ENCODE measurements at regions not wholly inside any gene's neighbourhood (a gene's known extent, or its start where the extent isn't known, plus 50 kb on each side); places are given as distances from the start of the nearest gene placed in this dataset.

DNA sequence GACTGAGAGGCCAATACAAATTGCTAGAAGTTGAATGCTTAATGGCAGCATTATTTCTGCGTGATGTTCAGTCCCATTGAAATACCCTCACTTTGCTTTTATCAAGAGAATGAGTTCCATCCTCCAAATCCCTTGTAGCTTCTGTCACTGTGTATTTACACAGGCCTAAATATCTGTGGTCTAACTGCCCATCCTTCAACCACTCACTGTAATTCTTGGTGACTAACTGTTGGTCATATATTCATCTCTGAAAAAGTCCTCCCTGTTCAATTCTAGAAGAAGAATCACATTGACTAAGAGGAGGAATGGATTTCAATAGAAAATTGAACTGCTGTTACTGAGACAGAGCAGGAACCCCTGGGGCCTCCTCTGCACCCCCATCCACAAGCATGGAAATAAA, 74.2 kb upstream of the L3MBTL4 start:
- H3K4me3 ChIP-seq (ENCODE audit: insufficient read depth, low read depth, low read length): no peak overlapping the region
- no peaks in the 10 kb centered on the region for H3K27me3 ChIP-seq (ENCODE audit: control insufficient read depth, insufficient read depth, low read length, poor library complexity, severe bottlenecking)
- WGBS, 2 experiments: 97% methylated on average over 1 of the region's 1 CpG
- H3K9me3 ChIP-seq (ENCODE audit: control insufficient read depth, low read length): no peaks in the 10 kb centered on the region
- H3K36me3 ChIP-seq (ENCODE audit: control insufficient read depth, insufficient read depth, low read length): no peaks in the 10 kb centered on the region
- H3K4me1 ChIP-seq (ENCODE audit: control insufficient read depth, insufficient read depth, low read length): no peaks in the 10 kb centered on the region
- no peak overlapping the region for H3K27ac ChIP-seq (ENCODE audit: insufficient read depth, low read depth, low read length, poor library complexity, severe bottlenecking)

DNA sequence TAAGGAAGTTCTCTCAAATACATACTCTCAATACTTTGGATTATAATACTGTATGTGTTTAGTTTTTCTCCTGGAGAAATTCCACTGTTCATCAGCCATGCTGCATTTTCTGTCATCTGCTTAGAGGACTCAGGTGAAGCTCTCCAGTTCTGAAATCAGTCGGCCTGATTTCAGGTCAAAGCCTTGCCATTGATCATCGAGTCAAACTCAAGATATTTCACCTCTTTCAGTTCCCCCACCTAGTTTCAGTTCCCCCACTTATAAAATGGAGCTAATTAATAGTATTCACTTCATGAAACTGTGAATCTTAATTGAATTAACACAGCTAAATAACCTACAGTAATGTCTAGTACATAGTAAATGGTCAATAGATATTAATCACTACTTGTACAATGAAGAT, 75.3 kb upstream of the L3MBTL4 start:
- H3K27ac ChIP-seq (ENCODE audit: insufficient read depth, low read depth, low read length, poor library complexity, severe bottlenecking): no peak overlapping the region
- H3K36me3 ChIP-seq (ENCODE audit: control insufficient read depth, insufficient read depth, low read length): no peaks in the 10 kb centered on the region
- H3K9me3 ChIP-seq (ENCODE audit: control insufficient read depth, low read length): no peaks in the 10 kb centered on the region
- WGBS, 2 experiments: 92 to 96% methylated on average over 2 of the region's 2 CpGs
- no peak overlapping the region for H3K4me3 ChIP-seq (ENCODE audit: insufficient read depth, low read depth, low read length)
- H3K27me3 ChIP-seq (ENCODE audit: control insufficient read depth, insufficient read depth, low read length, poor library complexity, severe bottlenecking): no peaks in the 10 kb centered on the region
- H3K4me1 ChIP-seq (ENCODE audit: control insufficient read depth, insufficient read depth, low read length): no peaks in the 10 kb centered on the region

DNA sequence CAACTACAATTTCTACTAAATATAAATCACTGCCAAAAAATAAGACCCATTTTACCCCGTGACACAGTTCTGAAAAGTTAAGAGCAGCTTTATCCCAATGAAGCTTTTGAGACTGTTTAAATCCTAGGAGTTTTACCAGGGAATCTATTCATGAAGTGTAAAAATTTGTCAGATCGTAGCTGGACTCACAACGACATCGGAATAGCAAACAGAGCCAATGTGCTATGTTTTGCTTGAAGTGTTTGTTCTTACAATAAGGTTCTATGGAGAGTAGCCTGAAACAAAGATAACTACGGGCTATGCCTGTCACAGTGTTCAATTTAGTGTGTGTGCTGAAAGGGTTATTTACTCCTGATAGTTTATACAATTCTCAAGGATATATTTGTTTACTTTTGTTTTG, 78.5 kb upstream of the L3MBTL4 start:
- Histone ChIP-seq H3K4me3 (ENCODE audit: insufficient read depth, low read depth, low read length) (no peak overlapping the region), H3K9me3 (ENCODE audit: control insufficient read depth, low read length) (no peaks in the 10 kb centered on the region), H3K27ac (ENCODE audit: insufficient read depth, low read depth, low read length, poor library complexity, severe bottlenecking) (no peak overlapping the region), H3K4me1 (ENCODE audit: control insufficient read depth, insufficient read depth, low read length) (no peaks in the 10 kb centered on the region), H3K27me3 (ENCODE audit: control insufficient read depth, insufficient read depth, low read length, poor library complexity, severe bottlenecking) (no peaks in the 10 kb centered on the region), H3K36me3 (ENCODE audit: control insufficient read depth, insufficient read depth, low read length) (no peaks in the 10 kb centered on the region)
- 91 to 94% methylated on average over 5 of the region's 5 CpGs for WGBS, 2 experiments

DNA sequence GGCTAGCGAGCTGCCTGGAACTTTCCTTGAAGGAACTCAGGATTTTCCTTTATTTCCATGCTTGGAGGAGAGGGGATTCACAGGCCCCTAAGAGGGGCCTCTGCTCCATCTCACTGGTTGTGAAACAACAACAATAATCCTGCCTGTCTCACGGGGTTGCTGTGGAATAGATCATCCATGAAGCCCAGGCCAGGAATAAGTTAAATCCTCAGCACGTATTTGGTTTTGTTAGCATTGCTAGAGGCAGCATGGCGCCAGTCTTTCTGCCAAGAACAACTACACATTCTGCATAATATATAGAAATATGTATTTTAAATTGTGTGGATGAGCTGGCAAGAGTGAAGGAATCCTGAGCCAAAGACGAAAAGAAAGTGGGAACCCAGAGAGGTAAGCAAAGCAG, 80.8 kb upstream of the L3MBTL4 start:
- H3K4me1 ChIP-seq (ENCODE audit: control insufficient read depth, insufficient read depth, low read length): no peaks in the 10 kb centered on the region
- H3K36me3 ChIP-seq (ENCODE audit: control insufficient read depth, insufficient read depth, low read length): no peaks in the 10 kb centered on the region
- no peak overlapping the region for H3K27ac ChIP-seq (ENCODE audit: insufficient read depth, low read depth, low read length, poor library complexity, severe bottlenecking)
- H3K27me3 ChIP-seq (ENCODE audit: control insufficient read depth, insufficient read depth, low read length, poor library complexity, severe bottlenecking): no peaks in the 10 kb centered on the region
- no peak overlapping the region for H3K4me3 ChIP-seq (ENCODE audit: insufficient read depth, low read depth, low read length)
- 89 to 90% methylated on average over 4 to 5 of the region's 5 CpGs for WGBS, 2 experiments
- H3K9me3 ChIP-seq (ENCODE audit: control insufficient read depth, low read length): no peaks in the 10 kb centered on the region

GRCh38 chr18:6497543-6497942, 82.8 kb upstream of the L3MBTL4 start:
- no peaks in the 10 kb centered on the region for H3K36me3 ChIP-seq (ENCODE audit: control insufficient read depth, insufficient read depth, low read length)
- no peaks in the 10 kb centered on the region for H3K27me3 ChIP-seq (ENCODE audit: control insufficient read depth, insufficient read depth, low read length, poor library complexity, severe bottlenecking)
- H3K9me3 ChIP-seq (ENCODE audit: control insufficient read depth, low read length): no peaks in the 10 kb centered on the region
- no peaks in the 10 kb centered on the region for H3K4me1 ChIP-seq (ENCODE audit: control insufficient read depth, insufficient read depth, low read length)
- H3K4me3 ChIP-seq (ENCODE audit: insufficient read depth, low read depth, low read length): no peak overlapping the region
- WGBS, 2 experiments: 96% methylated on average over 2 to 4 of the region's 4 CpGs
- H3K27ac ChIP-seq (ENCODE audit: insufficient read depth, low read depth, low read length, poor library complexity, severe bottlenecking): no peak overlapping the region

DNA sequence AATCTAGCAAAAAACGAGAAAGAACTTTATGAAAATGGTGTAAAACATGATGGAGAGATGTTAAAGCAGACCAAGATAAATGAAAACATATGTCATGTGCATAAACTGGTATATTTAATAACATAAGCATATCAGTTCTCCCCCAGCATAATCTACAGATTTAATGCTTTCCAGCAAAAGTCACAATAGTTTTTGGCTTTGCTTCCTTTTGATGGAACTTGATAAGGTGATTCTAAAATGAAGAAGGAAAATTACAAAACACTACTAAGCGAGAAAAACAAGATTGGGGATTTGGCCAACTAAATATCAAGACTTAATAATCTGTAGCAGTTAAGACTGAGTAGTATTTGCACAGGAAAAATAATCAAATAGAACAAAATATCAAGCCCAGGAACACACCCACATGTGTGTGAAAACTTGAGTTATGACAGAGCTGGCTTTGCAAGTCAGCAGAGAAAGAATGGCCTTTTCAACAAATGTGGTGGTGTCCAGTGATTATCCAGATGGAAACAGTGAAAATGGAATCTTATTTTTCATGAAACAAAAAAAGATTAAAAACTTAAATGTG, 83.7 kb upstream of the L3MBTL4 start:
- Histone ChIP-seq H3K27ac (ENCODE audit: insufficient read depth, low read depth, low read length, poor library complexity, severe bottlenecking) (no peak overlapping the region), H3K4me3 (ENCODE audit: insufficient read depth, low read depth, low read length) (no peak overlapping the region), H3K27me3 (ENCODE audit: control insufficient read depth, insufficient read depth, low read length, poor library complexity, severe bottlenecking) (no peaks in the 10 kb centered on the region), H3K4me1 (ENCODE audit: control insufficient read depth, insufficient read depth, low read length) (no peaks in the 10 kb centered on the region), H3K9me3 (ENCODE audit: control insufficient read depth, low read length) (no peaks in the 10 kb centered on the region), H3K36me3 (ENCODE audit: control insufficient read depth, insufficient read depth, low read length) (no peaks in the 10 kb centered on the region)
- WGBS, 2 experiments: 100% methylated on average over 2 of the region's 2 CpGs; no CpG with 5 or more reads in 1 of the 2 experiments

GRCh38 chr18:6504605-6505497, 90.1 kb upstream of the L3MBTL4 start:
- Histone ChIP-seq H3K9me3 (ENCODE audit: control insufficient read depth, low read length) (no peaks in the 10 kb centered on the region), H3K4me3 (ENCODE audit: insufficient read depth, low read depth, low read length) (no peak overlapping the region), H3K36me3 (ENCODE audit: control insufficient read depth, insufficient read depth, low read length) (no peaks in the 10 kb centered on the region), H3K27ac (ENCODE audit: insufficient read depth, low read depth, low read length, poor library complexity, severe bottlenecking) (no peak overlapping the region), H3K27me3 (ENCODE audit: control insufficient read depth, insufficient read depth, low read length, poor library complexity, severe bottlenecking) (no peaks in the 10 kb centered on the region), H3K4me1 (ENCODE audit: control insufficient read depth, insufficient read depth, low read length) (no peaks in the 10 kb centered on the region)
- 91 to 97% methylated on average over 5 of the region's 5 CpGs for WGBS, 2 experiments

GRCh38 chr18:6505498-6505875, 90.8 kb upstream of the L3MBTL4 start:
- Histone ChIP-seq H3K27me3 (ENCODE audit: control insufficient read depth, insufficient read depth, low read length, poor library complexity, severe bottlenecking) (no peaks in the 10 kb centered on the region), H3K27ac (ENCODE audit: insufficient read depth, low read depth, low read length, poor library complexity, severe bottlenecking) (no peak overlapping the region), H3K4me3 (ENCODE audit: insufficient read depth, low read depth, low read length) (no peak overlapping the region), H3K4me1 (ENCODE audit: control insufficient read depth, insufficient read depth, low read length) (no peaks in the 10 kb centered on the region), H3K36me3 (ENCODE audit: control insufficient read depth, insufficient read depth, low read length) (no peaks in the 10 kb centered on the region), H3K9me3 (ENCODE audit: control insufficient read depth, low read length) (no peaks in the 10 kb centered on the region)
- 94 to 96% methylated on average over 2 of the region's 2 CpGs for WGBS, 2 experiments

DNA sequence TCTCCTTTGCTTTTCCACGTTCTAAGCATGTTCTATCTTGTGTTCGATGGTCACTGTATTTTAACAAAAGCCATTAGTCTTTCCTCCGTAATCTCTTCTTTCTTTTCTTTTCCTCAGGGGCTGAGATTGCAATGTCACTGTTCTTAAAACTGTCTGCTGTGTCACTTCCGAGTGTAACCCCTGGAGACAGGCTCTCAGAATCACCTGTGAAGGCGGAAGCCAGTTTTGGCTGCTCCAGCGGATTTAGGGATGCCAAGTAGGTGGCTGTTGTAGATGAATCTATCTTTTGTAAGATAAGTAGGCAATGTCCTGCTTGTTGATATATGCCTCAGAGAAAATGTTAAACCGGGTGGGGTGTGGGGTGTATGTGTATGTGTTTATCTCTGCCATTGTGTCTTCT, 94.7 kb upstream of the L3MBTL4 start:
- WGBS, 2 experiments: 91 to 96% methylated on average over 6 to 7 of the region's 7 CpGs
- no peaks in the 10 kb centered on the region for H3K4me1 ChIP-seq (ENCODE audit: control insufficient read depth, insufficient read depth, low read length)
- no peak overlapping the region for H3K27ac ChIP-seq (ENCODE audit: insufficient read depth, low read depth, low read length, poor library complexity, severe bottlenecking)
- H3K27me3 ChIP-seq (ENCODE audit: control insufficient read depth, insufficient read depth, low read length, poor library complexity, severe bottlenecking): no peaks in the 10 kb centered on the region
- H3K9me3 ChIP-seq (ENCODE audit: control insufficient read depth, low read length): no peaks in the 10 kb centered on the region
- H3K36me3 ChIP-seq (ENCODE audit: control insufficient read depth, insufficient read depth, low read length): no peaks in the 10 kb centered on the region
- no peak overlapping the region for H3K4me3 ChIP-seq (ENCODE audit: insufficient read depth, low read depth, low read length)

- Histone ChIP-seq H3K9me3 (ENCODE audit: control insufficient read depth, low read length) (no peaks in the 10 kb centered on the region), H3K4me3 (ENCODE audit: insufficient read depth, low read depth, low read length) (no peak overlapping the region), H3K27ac (ENCODE audit: insufficient read depth, low read depth, low read length, poor library complexity, severe bottlenecking) (no peak overlapping the region), H3K4me1 (ENCODE audit: control insufficient read depth, insufficient read depth, low read length) (no peaks in the 10 kb centered on the region), H3K27me3 (ENCODE audit: control insufficient read depth, insufficient read depth, low read length, poor library complexity, severe bottlenecking) (no peaks in the 10 kb centered on the region), H3K36me3 (ENCODE audit: control insufficient read depth, insufficient read depth, low read length) (no peaks in the 10 kb centered on the region)
- 59 to 73% methylated on average over 2 of the region's 2 CpGs for WGBS, 2 experiments
Observed at GRCh38 chr18:6509832-6510231, 95.1 kb upstream of the L3MBTL4 start.
